GM12878 (cell line): ENCODE measurements at regions not wholly inside any gene's neighbourhood (a gene's known extent, or its start where the extent isn't known, plus 50 kb on each side); places are given as distances from the start of the nearest gene placed in this dataset.

Source experiments
- BRCA1 ChIP-seq: IDR thresholded peaks from 2 replicates; pipeline ENCODE4 v1.6.1; 2011; ENCODE audit warnings: low read depth, low read length, improper control_type of control experiment
- KDM1A ChIP-seq: fragments of 200-600 bp; sonication (generic); IDR thresholded peaks from 2 replicates; pipeline ENCODE4 v1.6.1; 2016; ENCODE audit warnings: borderline replicate concordance
- MTA2 ChIP-seq: fragments of 450-650 bp; IDR thresholded peaks from 2 replicates; pipeline ENCODE4 v1.6.1; 2016; ENCODE audit warnings: low read depth, mild to moderate bottlenecking, moderate library complexity
- NFXL1 ChIP-seq: fragments of 450-650 bp; IDR thresholded peaks from 2 replicates; pipeline ENCODE4 v1.6.1; 2017; ENCODE audit warnings: antibody characterized with exemption, mild to moderate bottlenecking, borderline replicate concordance
- RCOR1 ChIP-seq: conservative IDR thresholded peaks from 2 replicates; pipeline ENCODE4 v1.6.1; 2012; ENCODE audit warnings: low read depth, low read length, improper control_type of control experiment
- RELA ChIP-seq: fragments of 450-650 bp; IDR thresholded peaks from 2 replicates; pipeline ENCODE4 v1.8.0; 2014; ENCODE audit warnings: borderline replicate concordance; ENCODE audit not compliant: partially characterized antibody
- SIN3A ChIP-seq: IDR thresholded peaks from 2 replicates; pipeline ENCODE4 v1.6.1; 2012; ENCODE audit warnings: low read depth, low read length, improper control_type of control experiment
- STAT1 ChIP-seq: fragments of 450-650 bp; conservative IDR thresholded peaks from 2 replicates; pipeline ENCODE4 v1.6.1; 2014; ENCODE audit warnings: antibody characterized with exemption, mild to moderate bottlenecking
- STAT3 ChIP-seq: IDR thresholded peaks from 2 replicates; pipeline ENCODE4 v1.6.1; 2011; ENCODE audit warnings: low read depth, low read length, improper control_type of control experiment
- ZBED1 ChIP-seq: IDR thresholded peaks from 2 replicates; pipeline ENCODE4 v1.6.1; 2016; ENCODE audit warnings: borderline replicate concordance
- ZNF622 ChIP-seq: fragments of 450-650 bp; IDR thresholded peaks from 2 replicates; pipeline ENCODE4 v1.6.1; 2017; ENCODE audit warnings: mild to moderate bottlenecking, inconsistent platforms
- TF ChIP-seq, protein P1 (sequence below): fragments of 450-650 bp; conservative IDR thresholded peaks from 2 replicates; pipeline ENCODE4 v1.6.1; 2017; ENCODE audit warnings: mild to moderate bottlenecking, moderate library complexity
- TF ChIP-seq, protein P2 (sequence below): fragments of 450-650 bp; IDR thresholded peaks from 2 replicates; pipeline ENCODE4 v1.6.1; 2016; ENCODE audit warnings: mild to moderate bottlenecking, moderate library complexity, borderline replicate concordance
- TF ChIP-seq, protein P3 (sequence below): fragments of 450-650 bp; IDR thresholded peaks from 2 replicates; pipeline ENCODE4 v1.6.1; 2014; ENCODE audit warnings: mild to moderate bottlenecking
- TF ChIP-seq, protein P4 (sequence below): IDR thresholded peaks from 2 replicates; pipeline ENCODE4 v1.6.1; 2012; ENCODE audit warnings: mild to moderate bottlenecking, low read depth, low read length

DNA sequence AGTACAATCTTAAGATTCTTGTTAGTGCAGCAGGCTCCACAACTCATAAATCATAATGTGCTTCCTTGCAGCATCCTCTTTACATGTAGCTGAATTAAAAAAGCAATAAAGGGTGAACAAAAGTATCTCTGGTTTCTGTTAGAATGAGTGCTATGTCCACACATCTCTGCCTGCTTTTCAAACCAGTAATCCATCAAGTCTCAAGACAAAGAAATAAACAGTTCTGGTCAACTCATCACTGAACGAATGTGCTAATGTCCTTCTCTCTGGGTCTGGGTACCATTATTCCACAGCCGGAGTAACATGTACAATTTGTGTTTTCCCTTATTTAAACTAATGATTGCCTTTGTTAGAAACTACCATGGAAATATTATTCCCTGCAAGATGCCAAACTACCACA is 273.0 kb upstream of the USP15 start (continued):
- TF ChIP-seq, protein P1, sequence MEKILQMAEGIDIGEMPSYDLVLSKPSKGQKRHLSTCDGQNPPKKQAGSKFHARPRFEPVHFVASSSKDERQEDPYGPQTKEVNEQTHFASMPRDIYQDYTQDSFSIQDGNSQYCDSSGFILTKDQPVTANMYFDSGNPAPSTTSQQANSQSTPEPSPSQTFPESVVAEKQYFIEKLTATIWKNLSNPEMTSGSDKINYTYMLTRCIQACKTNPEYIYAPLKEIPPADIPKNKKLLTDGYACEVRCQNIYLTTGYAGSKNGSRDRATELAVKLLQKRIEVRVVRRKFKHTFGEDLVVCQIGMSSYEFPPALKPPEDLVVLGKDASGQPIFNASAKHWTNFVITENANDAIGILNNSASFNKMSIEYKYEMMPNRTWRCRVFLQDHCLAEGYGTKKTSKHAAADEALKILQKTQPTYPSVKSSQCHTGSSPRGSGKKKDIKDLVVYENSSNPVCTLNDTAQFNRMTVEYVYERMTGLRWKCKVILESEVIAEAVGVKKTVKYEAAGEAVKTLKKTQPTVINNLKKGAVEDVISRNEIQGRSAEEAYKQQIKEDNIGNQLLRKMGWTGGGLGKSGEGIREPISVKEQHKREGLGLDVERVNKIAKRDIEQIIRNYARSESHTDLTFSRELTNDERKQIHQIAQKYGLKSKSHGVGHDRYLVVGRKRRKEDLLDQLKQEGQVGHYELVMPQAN = no peak
- TF ChIP-seq, protein P2, sequence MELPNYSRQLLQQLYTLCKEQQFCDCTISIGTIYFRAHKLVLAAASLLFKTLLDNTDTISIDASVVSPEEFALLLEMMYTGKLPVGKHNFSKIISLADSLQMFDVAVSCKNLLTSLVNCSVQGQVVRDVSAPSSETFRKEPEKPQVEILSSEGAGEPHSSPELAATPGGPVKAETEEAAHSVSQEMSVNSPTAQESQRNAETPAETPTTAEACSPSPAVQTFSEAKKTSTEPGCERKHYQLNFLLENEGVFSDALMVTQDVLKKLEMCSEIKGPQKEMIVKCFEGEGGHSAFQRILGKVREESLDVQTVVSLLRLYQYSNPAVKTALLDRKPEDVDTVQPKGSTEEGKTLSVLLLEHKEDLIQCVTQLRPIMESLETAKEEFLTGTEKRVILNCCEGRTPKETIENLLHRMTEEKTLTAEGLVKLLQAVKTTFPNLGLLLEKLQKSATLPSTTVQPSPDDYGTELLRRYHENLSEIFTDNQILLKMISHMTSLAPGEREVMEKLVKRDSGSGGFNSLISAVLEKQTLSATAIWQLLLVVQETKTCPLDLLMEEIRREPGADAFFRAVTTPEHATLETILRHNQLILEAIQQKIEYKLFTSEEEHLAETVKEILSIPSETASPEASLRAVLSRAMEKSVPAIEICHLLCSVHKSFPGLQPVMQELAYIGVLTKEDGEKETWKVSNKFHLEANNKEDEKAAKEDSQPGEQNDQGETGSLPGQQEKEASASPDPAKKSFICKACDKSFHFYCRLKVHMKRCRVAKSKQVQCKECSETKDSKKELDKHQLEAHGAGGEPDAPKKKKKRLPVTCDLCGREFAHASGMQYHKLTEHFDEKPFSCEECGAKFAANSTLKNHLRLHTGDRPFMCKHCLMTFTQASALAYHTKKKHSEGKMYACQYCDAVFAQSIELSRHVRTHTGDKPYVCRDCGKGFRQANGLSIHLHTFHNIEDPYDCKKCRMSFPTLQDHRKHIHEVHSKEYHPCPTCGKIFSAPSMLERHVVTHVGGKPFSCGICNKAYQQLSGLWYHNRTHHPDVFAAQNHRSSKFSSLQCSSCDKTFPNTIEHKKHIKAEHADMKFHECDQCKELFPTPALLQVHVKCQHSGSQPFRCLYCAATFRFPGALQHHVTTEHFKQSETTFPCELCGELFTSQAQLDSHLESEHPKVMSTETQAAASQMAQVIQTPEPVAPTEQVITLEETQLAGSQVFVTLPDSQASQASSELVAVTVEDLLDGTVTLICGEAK = no peak
- TF ChIP-seq RCOR1 (no peak), NFXL1 (no peak), STAT1 (no peak), SIN3A (no peak), BRCA1 (no peak), MTA2 (no peak), ZNF622 (no peak), STAT3 (no peak), KDM1A (no peak), ZBED1 (no peak), RELA (no peak)
- TF ChIP-seq, protein P3, sequence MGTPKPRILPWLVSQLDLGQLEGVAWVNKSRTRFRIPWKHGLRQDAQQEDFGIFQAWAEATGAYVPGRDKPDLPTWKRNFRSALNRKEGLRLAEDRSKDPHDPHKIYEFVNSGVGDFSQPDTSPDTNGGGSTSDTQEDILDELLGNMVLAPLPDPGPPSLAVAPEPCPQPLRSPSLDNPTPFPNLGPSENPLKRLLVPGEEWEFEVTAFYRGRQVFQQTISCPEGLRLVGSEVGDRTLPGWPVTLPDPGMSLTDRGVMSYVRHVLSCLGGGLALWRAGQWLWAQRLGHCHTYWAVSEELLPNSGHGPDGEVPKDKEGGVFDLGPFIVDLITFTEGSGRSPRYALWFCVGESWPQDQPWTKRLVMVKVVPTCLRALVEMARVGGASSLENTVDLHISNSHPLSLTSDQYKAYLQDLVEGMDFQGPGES = no peak
- TF ChIP-seq, protein P4, sequence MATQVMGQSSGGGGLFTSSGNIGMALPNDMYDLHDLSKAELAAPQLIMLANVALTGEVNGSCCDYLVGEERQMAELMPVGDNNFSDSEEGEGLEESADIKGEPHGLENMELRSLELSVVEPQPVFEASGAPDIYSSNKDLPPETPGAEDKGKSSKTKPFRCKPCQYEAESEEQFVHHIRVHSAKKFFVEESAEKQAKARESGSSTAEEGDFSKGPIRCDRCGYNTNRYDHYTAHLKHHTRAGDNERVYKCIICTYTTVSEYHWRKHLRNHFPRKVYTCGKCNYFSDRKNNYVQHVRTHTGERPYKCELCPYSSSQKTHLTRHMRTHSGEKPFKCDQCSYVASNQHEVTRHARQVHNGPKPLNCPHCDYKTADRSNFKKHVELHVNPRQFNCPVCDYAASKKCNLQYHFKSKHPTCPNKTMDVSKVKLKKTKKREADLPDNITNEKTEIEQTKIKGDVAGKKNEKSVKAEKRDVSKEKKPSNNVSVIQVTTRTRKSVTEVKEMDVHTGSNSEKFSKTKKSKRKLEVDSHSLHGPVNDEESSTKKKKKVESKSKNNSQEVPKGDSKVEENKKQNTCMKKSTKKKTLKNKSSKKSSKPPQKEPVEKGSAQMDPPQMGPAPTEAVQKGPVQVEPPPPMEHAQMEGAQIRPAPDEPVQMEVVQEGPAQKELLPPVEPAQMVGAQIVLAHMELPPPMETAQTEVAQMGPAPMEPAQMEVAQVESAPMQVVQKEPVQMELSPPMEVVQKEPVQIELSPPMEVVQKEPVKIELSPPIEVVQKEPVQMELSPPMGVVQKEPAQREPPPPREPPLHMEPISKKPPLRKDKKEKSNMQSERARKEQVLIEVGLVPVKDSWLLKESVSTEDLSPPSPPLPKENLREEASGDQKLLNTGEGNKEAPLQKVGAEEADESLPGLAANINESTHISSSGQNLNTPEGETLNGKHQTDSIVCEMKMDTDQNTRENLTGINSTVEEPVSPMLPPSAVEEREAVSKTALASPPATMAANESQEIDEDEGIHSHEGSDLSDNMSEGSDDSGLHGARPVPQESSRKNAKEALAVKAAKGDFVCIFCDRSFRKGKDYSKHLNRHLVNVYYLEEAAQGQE = no peak
- TF ChIP-seq, all 136 proteins: peak for 0
